ENCODE measurements at regions not wholly inside any gene's neighbourhood (a gene's known extent, or its start where the extent isn't known, plus 50 kb on each side); places are given as distances from the start of the nearest gene placed in this dataset.

- Histone ChIP-seq H2BK15ac (ENCODE audit: low read length) (no peak overlapping the region), H3K18ac (ENCODE audit: extremely low read depth, low read length) (no peak overlapping the region), H3K9ac (replicated peaks in 1 of 4; ENCODE audit: extremely low read depth in 1 of 4, low read depth in 3 of 4, low read length in 3 of 4) (no peak overlapping the region), H3K79me1 (ENCODE audit: low read depth, low read length) (no peaks in the 10 kb centered on the region), H3K79me2 (ENCODE audit: control insufficient read depth in 1 of 2, insufficient read depth in 2 of 2, low read length in 2 of 2) (no peaks in the 10 kb centered on the region), H2BK120ac (replicated peaks; ENCODE audit: low read depth, low read length) (no peak overlapping the region), H3K27ac (ENCODE audit: low read depth, low read length) (no peak overlapping the region), H2BK12ac (ENCODE audit: low read depth, low read length) (no peak overlapping the region), H3K4me1 (replicated peaks in 1 of 4; ENCODE audit: control insufficient read depth in 3 of 4, insufficient read depth in 4 of 4, low read length in 3 of 4) (peaks cover 0 to 8% (median 6%) of the 10 kb centered on the region in 4 experiments; a peak in 3 of 7 replicates), H3K4ac (replicated peaks; ENCODE audit: insufficient read length, low read depth, low read length) (no peak overlapping the region), H3K14ac (ENCODE audit: insufficient read length) (no peak overlapping the region), H4K20me1 (replicated peaks in 1 of 2; ENCODE audit: control insufficient read depth in 1 of 2, insufficient read depth in 2 of 2, low read length in 2 of 2) (no peaks in the 10 kb centered on the region), H3K23ac (ENCODE audit: insufficient read length) (no peak overlapping the region), H3K9me3 (ENCODE audit: insufficient read depth in 2 of 2, low read depth in 1 of 2, low read length in 1 of 2) (no peaks in the 10 kb centered on the region), H2AFZ (ENCODE audit: low read length) (no peak overlapping the region), H3K27me3 (replicated peaks in 1 of 4; ENCODE audit: control insufficient read depth in 3 of 4, extremely low read depth in 1 of 4, insufficient read depth in 3 of 4, low read length in 3 of 4) (peaks cover 0 to 1% (median 0%) of the 10 kb centered on the region in 4 experiments; a peak in 1 of 7 replicates), H4K91ac (replicated peaks; ENCODE audit: insufficient read length, low read length) (no peak overlapping the region), H3K36me3 (ENCODE audit: control insufficient read depth in 2 of 4, insufficient read depth in 4 of 4, low read length in 3 of 4) (no peaks in the 10 kb centered on the region; a peak in 1 of 8 replicates), H2AK5ac (ENCODE audit: low read depth, low read length) (no peak overlapping the region), H3K4me3 (ENCODE audit: extremely low read depth in 1 of 4, insufficient read depth in 2 of 4, low read depth in 3 of 4, low read length in 4 of 4) (no peak overlapping the region), H4K5ac (ENCODE audit: insufficient read length, low read depth, low read length) (no peak overlapping the region), H3K56ac (replicated peaks; ENCODE audit: insufficient read length, low read depth, low read length) (no peak overlapping the region), H3K23me2 (ENCODE audit: low read depth, low read length) (no peaks in the 10 kb centered on the region), H3K4me2 (ENCODE audit: insufficient read depth in 1 of 2, low read depth in 2 of 2, low read length in 2 of 2) (no peak overlapping the region), H2BK5ac (ENCODE audit: low read depth, low read length) (no peak overlapping the region), H4K8ac (ENCODE audit: extremely low read depth, insufficient read depth, low read length) (no peak overlapping the region), H2BK20ac (ENCODE audit: low read length) (no peak overlapping the region)
- ChIA-PET POLR2A (ENCODE audit: partially characterized antibody) (no interaction called here), CTCF (ENCODE audit: partially characterized antibody) (no interaction called here)
- TF ChIP-seq MAFK (IDR thresholded peaks at IDR 0.05; ENCODE audit: low read depth, low read length) (no peak), FOSL1 (IDR thresholded peaks at IDR 0.05; ENCODE audit: insufficient read depth, low read depth, low read length) (no peak), SUZ12 (IDR thresholded peaks at IDR 0.05; ENCODE audit: low read length) (no peak), SIN3A (conservative IDR thresholded peaks at IDR 0.05 in 1 of 2, IDR thresholded peaks at IDR 0.05 in 1 of 2; ENCODE audit: low read depth in 1 of 2, low read length in 2 of 2) (no peak)
- WGBS, 2 experiments (ENCODE audit: extremely low coverage in 1 of 2, insufficient coverage in 1 of 2, insufficient read length in 1 of 2, insufficient replicate concordance in 2 of 2, low coverage in 1 of 2, low lambda C conversion rate in 2 of 2, missing lambda C conversion rate in 1 of 2), result 68% methylated on average over 2 of the region's 2 CpGs; no CpG with 5 or more reads in 1 of the 2 experiments
- DNase-seq (ENCODE audit: low read depth in 1 of 2, low spot score in 2 of 2) (no peak), FAIRE-seq (no peak)
These were observed 553.9 kb upstream of the POM121L12 start for GRCh38 chr7:52481571-52481970.

Data from H1 (cell line).